Sigmoid colon (tissue), 6 donors: ENCODE measurements at regions not wholly inside any gene's neighbourhood (a gene's known extent, or its start where the extent isn't known, plus 50 kb on each side); places are given as distances from the start of the nearest gene placed in this dataset.

Source experiments
- DNase-seq: peaks from one replicate; pipeline ENCODE4 v3.0.0-alpha.2; 2019
- H3K27ac ChIP-seq, 4 donors: fragments of 200-600 bp; sonication (generic); one replicate each; pipeline ENCODE4 v1.5.1; 2016 to 2019; ENCODE audit warnings: mild to moderate bottlenecking in 1 of 4
- H3K27me3 ChIP-seq, 3 donors: fragments of 200-600 bp; sonication (generic); one replicate each; pipeline ENCODE4 v1.5.1; 2019; ENCODE audit warnings: mild to moderate bottlenecking in 1 of 3
- H3K36me3 ChIP-seq, 4 donors: fragments of 200-600 bp; sonication (generic); one replicate each; pipeline ENCODE4 v1.5.1; 2016 to 2019
- H3K4me1 ChIP-seq, 4 donors: fragments of 200-600 bp; sonication (generic); one replicate each; pipeline ENCODE4 v1.5.1; 2017 to 2019
- H3K4me3 ChIP-seq, 4 donors: fragments of 200-600 bp; sonication (generic); one replicate each; pipeline ENCODE4 v1.5.1; 2017 to 2019; ENCODE audit warnings: mild to moderate bottlenecking in 2 of 4, moderate library complexity in 1 of 4
- H3K9me3 ChIP-seq, 4 donors: fragments of 200-600 bp in 3 of 4; sonication (generic) in 3 of 4; one replicate each; pipeline versions ENCODE4 v1.5.1 to v1.6.1; 2013 to 2019
- EP300 ChIP-seq, 4 donors: sonication (generic); formaldehyde crosslinking; IDR thresholded peaks; one replicate each; pipeline ENCODE4 v1.6.1; 2017; ENCODE audit warnings: antibody characterized with exemption in 4 of 4
- POLR2A ChIP-seq, 2 donors: fragments of 450-650 bp; IDR thresholded peaks; one replicate each; pipeline ENCODE4 v1.6.1; 2016; ENCODE audit warnings: antibody characterized with exemption in 2 of 2, mild to moderate bottlenecking in 2 of 2, moderate library complexity in 2 of 2
- POLR2AphosphoS5 ChIP-seq, 4 donors: sonication (generic); formaldehyde crosslinking; IDR thresholded peaks; one replicate each; pipeline ENCODE4 v1.6.1; 2017; ENCODE audit warnings: antibody characterized with exemption in 4 of 4
- WGBS, 2 donors: extraction: QIAGEN DNeasy Blood & Tissue Kit; methylation state at CpG; one replicate each; pipeline ENCODE4 v1.1.7; 2013; 5-methylcytosine and 5-hydroxymethylcytosine counted together
- intact Hi-C: fragments of 100-400 bp; cut with DNase I; formaldehyde crosslinking; loops from one replicate; pipeline ENCODE4 v1.15.1; 2023
- TF ChIP-seq, protein P1 (sequence below), 4 experiments: fragments of 450-650 bp in 3 of 4; fragments of 200-600 bp in 1 of 4; IDR thresholded peaks; one replicate each; pipeline ENCODE4 v1.5.1; 2016 to 2019; ENCODE audit warnings: antibody characterized with exemption in 4 of 4, mild to moderate bottlenecking in 3 of 4, moderate library complexity in 2 of 4
- donor health status: healthy with polysubstance abuse.
- donor health status: healthy.

DNA sequence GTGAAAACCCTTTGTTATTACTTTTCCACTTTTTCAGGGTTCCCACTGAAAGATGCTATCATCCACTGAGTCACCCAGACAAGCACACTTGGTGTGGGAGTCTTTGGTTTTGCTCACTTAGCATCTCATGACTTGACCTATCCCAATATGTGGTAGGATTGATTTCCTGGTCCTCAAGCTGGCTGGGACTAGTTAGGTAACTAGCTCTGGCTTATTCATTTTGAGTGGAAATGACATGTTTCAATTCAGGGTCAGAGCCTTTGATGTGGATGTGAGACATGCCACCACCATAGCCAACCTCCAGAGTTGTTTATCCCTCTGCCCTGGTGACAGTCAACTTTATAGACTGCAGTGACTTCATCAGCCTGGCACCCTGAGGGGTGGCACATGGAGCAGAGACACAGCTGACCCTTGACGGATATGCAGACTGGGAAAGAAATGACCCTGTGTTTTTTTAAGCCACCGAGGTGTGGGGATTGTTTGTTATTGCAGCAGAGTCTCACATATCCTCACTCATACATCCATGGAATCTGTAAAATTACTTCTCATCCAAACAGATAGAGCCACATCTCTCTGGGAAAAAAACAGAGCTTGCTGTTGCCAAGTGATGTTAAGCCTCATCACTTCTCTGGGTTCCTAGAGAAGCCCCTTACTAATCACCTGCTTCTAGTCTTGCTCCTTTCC lies 699.9 kb downstream of the MATN1 start:
- H3K27ac ChIP-seq, result no peak overlapping the region
- H3K4me1 ChIP-seq, result no peaks in the 10 kb centered on the region
- peaks cover 0 to 14% (median 0%) of the 10 kb centered on the region in 3 donors for H3K27me3 ChIP-seq
- intact Hi-C loops, result no loop called here
- TF ChIP-seq POLR2AphosphoS5 (IDR thresholded peaks at IDR 0.05) (no peak), POLR2A (IDR thresholded peaks at IDR 0.05) (no peak), EP300 (IDR thresholded peaks at IDR 0.05) (no peak)
- TF ChIP-seq, protein P1, sequence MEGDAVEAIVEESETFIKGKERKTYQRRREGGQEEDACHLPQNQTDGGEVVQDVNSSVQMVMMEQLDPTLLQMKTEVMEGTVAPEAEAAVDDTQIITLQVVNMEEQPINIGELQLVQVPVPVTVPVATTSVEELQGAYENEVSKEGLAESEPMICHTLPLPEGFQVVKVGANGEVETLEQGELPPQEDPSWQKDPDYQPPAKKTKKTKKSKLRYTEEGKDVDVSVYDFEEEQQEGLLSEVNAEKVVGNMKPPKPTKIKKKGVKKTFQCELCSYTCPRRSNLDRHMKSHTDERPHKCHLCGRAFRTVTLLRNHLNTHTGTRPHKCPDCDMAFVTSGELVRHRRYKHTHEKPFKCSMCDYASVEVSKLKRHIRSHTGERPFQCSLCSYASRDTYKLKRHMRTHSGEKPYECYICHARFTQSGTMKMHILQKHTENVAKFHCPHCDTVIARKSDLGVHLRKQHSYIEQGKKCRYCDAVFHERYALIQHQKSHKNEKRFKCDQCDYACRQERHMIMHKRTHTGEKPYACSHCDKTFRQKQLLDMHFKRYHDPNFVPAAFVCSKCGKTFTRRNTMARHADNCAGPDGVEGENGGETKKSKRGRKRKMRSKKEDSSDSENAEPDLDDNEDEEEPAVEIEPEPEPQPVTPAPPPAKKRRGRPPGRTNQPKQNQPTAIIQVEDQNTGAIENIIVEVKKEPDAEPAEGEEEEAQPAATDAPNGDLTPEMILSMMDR (IDR thresholded peaks at IDR 0.05), result no peak
- H3K36me3 ChIP-seq, result no peaks in the 10 kb centered on the region
- no peak for DNase-seq
- peaks cover 0 to 7% (median 2%) of the 10 kb centered on the region in 4 donors for H3K9me3 ChIP-seq
- 92 to 94% methylated on average over 2 of the region's 2 CpGs for WGBS, 2 donors
- H3K4me3 ChIP-seq, result no peak overlapping the region

DNA sequence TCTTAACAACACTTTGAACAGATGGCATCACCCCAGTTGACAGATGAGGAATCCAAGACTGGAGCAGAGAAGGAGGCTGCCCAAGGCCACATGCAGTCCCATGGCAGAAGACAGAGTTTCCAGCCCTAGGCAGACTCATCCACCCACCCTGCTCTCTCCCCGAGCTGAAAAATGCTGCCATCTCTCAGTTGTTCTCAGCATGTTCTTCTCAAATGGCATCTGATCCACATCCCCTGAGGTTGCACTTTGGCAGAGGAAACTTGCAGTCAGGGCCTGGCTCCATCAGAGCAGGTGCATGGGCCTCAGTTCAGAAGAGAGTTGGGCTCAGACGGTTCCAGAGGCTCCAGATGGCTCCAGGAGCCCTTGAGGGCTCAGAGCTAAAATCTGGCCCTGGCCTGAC lies 709.4 kb downstream of the MATN1 start:
- no peak overlapping the region for H3K27ac ChIP-seq
- TF ChIP-seq EP300 (IDR thresholded peaks at IDR 0.05) (no peak), POLR2AphosphoS5 (IDR thresholded peaks at IDR 0.05) (no peak), POLR2A (IDR thresholded peaks at IDR 0.05) (no peak)
- TF ChIP-seq, protein P1 (IDR thresholded peaks at IDR 0.05), result no peak
- H3K27me3 ChIP-seq, result no peaks in the 10 kb centered on the region
- peaks cover 0 to 2% (median 0%) of the 10 kb centered on the region in 4 donors for H3K9me3 ChIP-seq
- intact Hi-C loops, result no loop called here
- H3K36me3 ChIP-seq, result no peaks in the 10 kb centered on the region
- no peak for DNase-seq
- no peaks in the 10 kb centered on the region for H3K4me1 ChIP-seq
- 71 to 75% methylated on average over 2 of the region's 2 CpGs for WGBS, 2 donors
- no peak overlapping the region for H3K4me3 ChIP-seq

DNA sequence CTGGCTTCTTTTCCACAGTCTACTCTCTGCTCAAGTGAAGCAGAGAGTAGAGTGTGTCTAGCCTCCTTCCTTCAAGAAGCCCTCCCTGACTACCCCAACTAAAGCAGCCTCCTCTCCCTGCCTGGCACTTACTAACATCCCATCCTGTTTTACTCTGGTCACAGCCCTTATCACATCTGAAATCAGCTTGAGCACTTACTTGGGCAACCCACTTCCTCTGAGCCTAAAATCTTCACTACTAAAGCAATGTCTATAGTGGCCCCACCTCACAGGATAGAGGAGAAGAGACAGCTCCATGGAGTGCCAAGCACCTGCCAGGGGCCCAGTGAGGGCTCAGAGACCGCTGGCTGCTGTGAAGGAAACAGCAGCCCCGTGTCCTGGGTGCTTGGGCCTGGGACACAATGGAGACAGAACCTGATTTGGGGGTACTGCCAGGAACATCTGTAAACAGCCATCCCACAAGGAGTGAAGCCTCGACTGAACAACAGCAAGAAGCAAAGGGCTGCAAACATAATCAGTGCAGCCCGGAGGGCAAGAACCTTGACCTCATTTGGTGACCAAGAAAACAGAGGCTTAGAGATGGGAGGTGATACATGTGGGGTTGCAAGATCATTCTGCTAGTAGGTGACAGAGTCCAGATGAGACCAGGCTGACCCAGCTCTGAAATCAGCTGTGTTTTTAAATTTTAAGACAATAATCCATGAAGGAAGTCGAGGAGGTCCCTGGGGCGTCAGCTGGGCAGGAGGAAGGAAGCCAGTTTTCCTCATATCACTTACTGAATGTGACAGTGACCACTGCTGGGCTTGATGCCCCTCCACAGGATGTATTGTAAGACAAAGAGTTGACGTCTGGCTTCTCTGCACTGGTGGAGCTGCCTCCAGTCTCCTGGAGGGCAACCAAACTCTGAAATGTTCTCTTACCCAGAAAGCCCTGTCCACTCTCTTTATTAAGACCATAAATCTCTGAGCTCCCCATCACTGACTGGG lies 710.6 kb downstream of the MATN1 start:
- no peak for DNase-seq
- 43 to 63% methylated on average over 7 of the region's 7 CpGs for WGBS, 2 donors
- H3K36me3 ChIP-seq, result no peaks in the 10 kb centered on the region
- H3K4me3 ChIP-seq, result no peak overlapping the region
- H3K27ac ChIP-seq, result no peak overlapping the region
- no peaks in the 10 kb centered on the region for H3K4me1 ChIP-seq
- H3K9me3 ChIP-seq, result no peaks in the 10 kb centered on the region
- TF ChIP-seq, protein P1 (IDR thresholded peaks at IDR 0.05), result no peak
- TF ChIP-seq POLR2AphosphoS5 (IDR thresholded peaks at IDR 0.05) (no peak), EP300 (IDR thresholded peaks at IDR 0.05) (no peak), POLR2A (IDR thresholded peaks at IDR 0.05) (no peak)
- intact Hi-C loops, result no loop called here
- no peaks in the 10 kb centered on the region for H3K27me3 ChIP-seq

DNA sequence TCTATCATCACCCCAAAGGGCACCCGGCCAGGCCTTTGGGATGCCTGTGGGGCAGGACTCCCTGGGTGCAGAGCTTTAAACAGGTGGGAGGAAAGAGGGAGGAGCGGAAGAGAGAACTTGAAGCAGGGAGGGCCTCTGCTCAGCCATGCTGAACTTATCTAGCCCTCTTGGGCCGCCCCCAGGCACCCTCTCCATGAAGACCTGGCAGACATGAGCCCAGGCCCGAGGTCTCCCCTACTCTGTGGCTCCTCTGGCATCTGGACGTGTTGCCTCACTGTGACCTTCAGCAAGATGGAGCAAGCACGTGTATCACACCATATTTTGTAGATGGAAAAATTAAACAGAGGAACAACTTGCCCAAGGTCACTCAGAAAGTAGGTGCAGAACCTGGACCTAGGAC lies 711.4 kb downstream of the MATN1 start:
- no peak overlapping the region for H3K27ac ChIP-seq
- no peak for TF ChIP-seq POLR2AphosphoS5 (IDR thresholded peaks at IDR 0.05)
- TF ChIP-seq, protein P1 (IDR thresholded peaks at IDR 0.05), result no peak
- TF ChIP-seq POLR2A (IDR thresholded peaks at IDR 0.05), result no peak
- no peak for TF ChIP-seq EP300 (IDR thresholded peaks at IDR 0.05)
- no peaks in the 10 kb centered on the region for H3K9me3 ChIP-seq
- intact Hi-C loops, result no loop called here
- H3K4me3 ChIP-seq, result no peak overlapping the region
- no peak for DNase-seq
- no peaks in the 10 kb centered on the region for H3K36me3 ChIP-seq
- WGBS, 2 donors, result 76 to 83% methylated on average over 6 of the region's 6 CpGs
- peaks cover 0 to 4% (median 0%) of the 10 kb centered on the region in 3 donors for H3K27me3 ChIP-seq
- H3K4me1 ChIP-seq, result no peaks in the 10 kb centered on the region
